K562 (cell line): ENCODE measurements at regions not wholly inside any gene's neighbourhood (a gene's known extent, or its start where the extent isn't known, plus 50 kb on each side); places are given as distances from the start of the nearest gene placed in this dataset.

Source experiments
- ATAC-seq: fragments of 200-7000 bp; cut with Tn5 transposase; 3 replicates; pipeline ENCODE4 v1.9.1; 2020; ENCODE audit warnings: moderate library complexity
- BruUV-seq: library from RNA; stranded (reverse); fragments of 400-500 nt; replicated peaks from 2 replicates; lab custom pipeline; 2021; lab: Mats Ljungman, UMichigan
- CTCF ChIA-PET: fragments of 300-600 bp; formaldehyde crosslinking; extraction: SDS; loops from one replicate; lab custom pipeline; 2021; ENCODE audit warnings: low intra/inter-chr PET ratio; lab: Yijun Ruan, JAX
- POLR2A ChIA-PET: fragments of 300-600, 350-650 bp; sonication (Branson Sonifier 250); formaldehyde crosslinking; extraction: SDS; loops from one replicate; lab custom pipeline; 2021; ENCODE audit warnings: antibody characterized with exemption, inconsistent platforms; lab: Yijun Ruan, JAX
- DNase-seq, 4 experiments: peaks; one replicate each; pipeline versions ENCODE4 v3.0.0 to v3.0.0-alpha.2; 2011 to 2018; ENCODE audit warnings: low spot score in 3 of 4, mixed read lengths in 3 of 4; ENCODE audit errors: extremely low read depth in 1 of 4
- FAIRE-seq: peaks from 2 replicates; lab custom pipeline; 2011; peaks lifted over from hg19 to GRCh38; lab: Jason Lieb, UNC
- H2AFZ ChIP-seq: 2 replicates; pipeline ENCODE4 v1.6.0; 2011; ENCODE audit warnings: low read depth, low read length, control low read depth, inconsistent platforms
- H3K27ac ChIP-seq: fragments of 200-600 bp; 3 replicates; pipeline ENCODE4 v1.8.0; 2011; ENCODE audit warnings: low read depth, mild to moderate bottlenecking, control low read depth, inconsistent platforms, low read length, moderate library complexity, mixed read lengths; ENCODE audit errors: extremely low read depth
- H3K27me3 ChIP-seq, 2 experiments: fragments of 300-600 bp in 1 of 2; 2 replicates in 1 of 2; 3 replicates in 1 of 2; pipeline versions ENCODE4 v1.6.0 to v1.8.0; 2011; ENCODE audit warnings: inconsistent platforms in 2 of 2, low read length in 2 of 2, mild to moderate bottlenecking in 1 of 2, mixed read lengths in 1 of 2, moderate library complexity in 1 of 2; ENCODE audit not compliant: control insufficient read depth in 2 of 2, insufficient read depth in 2 of 2
- H3K36me3 ChIP-seq: fragments of 300-600 bp; 3 replicates; pipeline ENCODE4 v1.8.0; 2011; ENCODE audit warnings: mild to moderate bottlenecking, low read length, inconsistent platforms; ENCODE audit not compliant: control insufficient read depth, insufficient read depth
- H3K4me1 ChIP-seq, 2 experiments: fragments of 200-600 bp in 1 of 2; replicated peaks in 1 of 2; 2 replicates in 1 of 2; 3 replicates in 1 of 2; pipeline versions ENCODE4 v1.5.1 to v1.8.0; 2011; ENCODE audit warnings: inconsistent platforms in 2 of 2, low read length in 2 of 2, mild to moderate bottlenecking in 1 of 2, mixed read lengths in 1 of 2, moderate library complexity in 1 of 2; ENCODE audit not compliant: control insufficient read depth in 2 of 2, insufficient read depth in 2 of 2
- H3K4me2 ChIP-seq: 2 replicates; pipeline ENCODE4 v1.6.1; 2011; ENCODE audit warnings: low read length, control low read depth, inconsistent platforms, mixed read lengths; ENCODE audit not compliant: insufficient read depth
- H3K4me3 ChIP-seq: fragments of 200-600 bp; sonication (generic), shearing (Covaris generic); 2 replicates; pipeline ENCODE4 v1.5.1; 2016; ENCODE audit warnings: control low read depth, inconsistent platforms
- H3K79me2 ChIP-seq: fragments of 200-600 bp; 3 replicates; pipeline ENCODE4 v1.8.0; 2011; ENCODE audit warnings: low read length, inconsistent platforms; ENCODE audit not compliant: control insufficient read depth, insufficient read depth
- H3K9ac ChIP-seq, 2 experiments: 2 replicates each; pipeline versions ENCODE4 v1.6.0 to v1.6.1; 2011; ENCODE audit warnings: low read depth in 2 of 2, low read length in 2 of 2, control low read depth in 1 of 2, inconsistent platforms in 1 of 2, mild to moderate bottlenecking in 1 of 2, mixed read lengths in 1 of 2; ENCODE audit not compliant: insufficient read depth in 1 of 2
- H3K9me1 ChIP-seq: one replicate; pipeline ENCODE4 v1.6.0; 2011; ENCODE audit warnings: inconsistent platforms, mild to moderate bottlenecking, low read length, moderate library complexity; ENCODE audit not compliant: control insufficient read depth, insufficient read depth
- H3K9me3 ChIP-seq: replicated peaks from 2 replicates; pipeline ENCODE4 v1.5.1; 2011; ENCODE audit warnings: low read depth, low read length, inconsistent platforms; ENCODE audit not compliant: control insufficient read depth, insufficient read depth
- H4K20me1 ChIP-seq: replicated peaks from 2 replicates; pipeline ENCODE4 v1.6.1; 2011; ENCODE audit warnings: low read length, inconsistent platforms, mixed read lengths; ENCODE audit not compliant: control insufficient read depth, insufficient read depth
- BCOR ChIP-seq: fragments of 450-650 bp; IDR thresholded peaks from 2 replicates; pipeline ENCODE4 v1.6.1; 2016
- CBX2 ChIP-seq: fragments of 200-600 bp; sonication (generic); IDR thresholded peaks from one replicate; pipeline ENCODE4 v1.6.1; 2012; ENCODE audit warnings: mild to moderate bottlenecking, low read length, inconsistent platforms; ENCODE audit not compliant: insufficient read depth, poor library complexity, severe bottlenecking
- FOXA1 ChIP-seq: fragments of 450-650 bp; IDR thresholded peaks from 2 replicates; pipeline ENCODE4 v1.6.1; 2016; ENCODE audit warnings: mild to moderate bottlenecking, borderline replicate concordance
- HMGN3 ChIP-seq: IDR thresholded peaks from 2 replicates; pipeline ENCODE4 v1.6.1; 2011; ENCODE audit warnings: borderline replicate concordance, low read depth, mild to moderate bottlenecking, mixed read lengths, low read length; ENCODE audit not compliant: insufficient read length; ENCODE audit errors: extremely low read depth
- HNRNPUL1 ChIP-seq: fragments of 200-400 bp; formaldehyde crosslinking; IDR thresholded peaks from 2 replicates; pipeline ENCODE4 v1.6.1; 2017; ENCODE audit warnings: low read length
- IFI16 ChIP-seq: fragments of 250-450 bp; sonication (Bioruptor Pico); IDR thresholded peaks from 2 replicates; pipeline ENCODE4 v2.1.2; 2022; ENCODE audit warnings: mild to moderate bottlenecking, inconsistent platforms
- NFE2 ChIP-seq: IDR thresholded peaks from 2 replicates; pipeline ENCODE4 v1.6.1; 2014; ENCODE audit warnings: antibody characterized with exemption, low read depth
- NR1H2 ChIP-seq: sonication (generic); formaldehyde crosslinking; IDR thresholded peaks from 2 replicates; pipeline ENCODE4 v1.4.0; 2020; ENCODE audit warnings: mild to moderate bottlenecking, missing genetic modification reagents
- PTBP1 ChIP-seq: fragments of 200-400 bp; formaldehyde crosslinking; IDR thresholded peaks from 2 replicates; pipeline ENCODE4 v1.6.1; 2017; ENCODE audit warnings: low read depth, low read length
- RBM25 ChIP-seq: fragments of 200-400 bp; formaldehyde crosslinking; IDR thresholded peaks from 2 replicates; pipeline ENCODE4 v1.6.1; 2018; ENCODE audit warnings: low read length, low read depth, moderate library complexity; ENCODE audit not compliant: severe bottlenecking
- RCOR1 ChIP-seq, 2 experiments: IDR thresholded peaks; 2 replicates each; pipeline ENCODE4 v1.6.1; 2012; ENCODE audit warnings: low read depth in 2 of 2, low read length in 2 of 2, borderline replicate concordance in 1 of 2, improper control_type of control experiment in 1 of 2
- SMARCA4 ChIP-seq: fragments of 450-650 bp; IDR thresholded peaks from 2 replicates; pipeline ENCODE4 v1.6.1; 2016
- SMARCC2 ChIP-seq: fragments of 450-650 bp; IDR thresholded peaks from 2 replicates; pipeline ENCODE4 v1.6.1; 2017; ENCODE audit warnings: antibody characterized with exemption, moderate library complexity, mild to moderate bottlenecking, low read depth
- THRA ChIP-seq: fragments of 450-650 bp; IDR thresholded peaks from 2 replicates; pipeline ENCODE4 v1.6.1; 2017; ENCODE audit warnings: mild to moderate bottlenecking, moderate library complexity
- ZBTB17 ChIP-seq: fragments of 450-650 bp; formaldehyde crosslinking; IDR thresholded peaks from 2 replicates; pipeline ENCODE4 v1.4.0; 2020; ENCODE audit warnings: mild to moderate bottlenecking
- ZFP36 ChIP-seq: fragments of 150-350 bp; IDR thresholded peaks from 2 replicates; pipeline ENCODE4 v1.6.1; 2018; ENCODE audit warnings: low read length, low read depth; ENCODE audit not compliant: partially characterized antibody
- ZNF696 ChIP-seq: fragments of 250-450 bp; sonication (Bioruptor Pico); conservative IDR thresholded peaks from 2 replicates; pipeline ENCODE4 v1.4.0; 2020; ENCODE audit warnings: mild to moderate bottlenecking, moderate library complexity
- WGBS: fragments of 100-300 bp; shearing (Covaris generic); methylation state at CpG from one replicate; pipeline ENCODE4 v1.1.6; 2016; ENCODE audit warnings: low coverage, mixed read lengths; ENCODE audit not compliant: insufficient coverage; ENCODE audit errors: missing lambda C conversion rate; 5-methylcytosine and 5-hydroxymethylcytosine counted together
- in situ Hi-C: fragments of 300-500 bp; cut with MboI; formaldehyde crosslinking; loops from 4 replicates; pipeline ENCODE4 v1.15.0; 2018; ENCODE audit warnings: inconsistent platforms, mixed read lengths
- intact Hi-C: fragments of 100-400 bp; cut with micrococcal nuclease; formaldehyde crosslinking; loops from 2 replicates; pipeline ENCODE4 v1.14.2; 2022
- TF ChIP-seq, protein P1 (sequence below): fragments of 250-450 bp; sonication (Bioruptor Pico); IDR thresholded peaks from 2 replicates; pipeline ENCODE4 v1.4.0; 2020; ENCODE audit warnings: mild to moderate bottlenecking, moderate library complexity

DNA sequence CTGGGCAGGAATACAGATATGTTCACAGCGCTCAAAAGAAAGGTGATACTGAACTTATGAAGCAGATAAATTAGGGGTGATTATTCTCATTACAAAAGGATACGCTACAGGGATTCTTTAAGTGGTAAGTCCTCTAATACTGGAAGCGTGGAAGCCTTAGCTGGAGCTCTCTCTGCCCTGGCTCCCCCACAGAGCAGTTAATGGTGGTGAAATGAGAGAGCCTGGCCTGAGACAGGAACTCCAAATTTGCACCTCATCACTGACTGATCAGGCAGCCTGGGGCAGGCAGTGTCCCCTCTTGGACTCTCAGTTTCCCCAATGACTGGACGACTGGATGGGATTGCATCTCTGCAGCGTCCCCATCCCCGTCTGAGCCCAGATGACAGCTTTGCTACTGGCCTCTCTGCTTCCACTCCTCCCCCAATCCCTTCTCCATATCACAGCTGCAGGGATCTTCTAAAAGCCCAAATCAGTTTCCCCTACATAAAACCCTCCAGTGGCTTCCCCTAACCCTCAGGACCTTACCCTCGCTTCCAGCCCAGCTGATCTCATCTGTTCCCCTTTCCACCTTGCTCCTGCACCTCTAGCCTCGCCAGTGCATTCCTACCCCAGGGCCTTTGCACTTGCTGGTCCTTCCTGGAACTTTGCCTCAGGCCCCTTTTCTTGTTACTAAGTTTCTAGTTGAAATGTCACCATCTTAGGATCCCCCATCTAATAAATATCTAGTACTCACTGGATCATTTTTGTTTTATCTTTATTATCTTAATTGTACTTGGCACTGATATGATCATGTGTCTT is 171.7 kb upstream of the LHX5 start:
- intact Hi-C loops = loop anchor here (10.0 kb wide), 1 partner anchor 151 kb away; no protein-coding TSS in a partner anchor
- no peak overlapping the region for H3K27ac ChIP-seq
- no peaks in the 10 kb centered on the region for H3K27me3 ChIP-seq
- POLR2A ChIA-PET = interaction anchor here (0.6 kb wide), 1 partner anchor 51 kb away, joined by 3 read pairs; no protein-coding TSS in a partner anchor
- no peak for ATAC-seq
- no peak for DNase-seq
- no peaks in the 10 kb centered on the region for H3K9me1 ChIP-seq
- H2AFZ ChIP-seq = no peak overlapping the region
- no peak overlapping the region for H3K4me2 ChIP-seq
- H3K4me1 ChIP-seq = peaks cover 9 to 27% of the 10 kb centered on the region in 2 experiments; a peak in 4 of 5 replicates
- H3K79me2 ChIP-seq = no peaks in the 10 kb centered on the region
- 36% methylated on average over 8 of the region's 8 CpGs for WGBS
- FAIRE-seq = no peak
- in situ Hi-C loops = loop anchor here (10.0 kb wide), 1 partner anchor 449 kb away; no protein-coding TSS in a partner anchor
- CTCF ChIA-PET = no interaction called here
- no peaks in the 10 kb centered on the region for H3K36me3 ChIP-seq
- H3K9ac ChIP-seq = no peak overlapping the region
- BruUV-seq = no TSS peak
- H3K4me3 ChIP-seq = no peak overlapping the region
- H4K20me1 ChIP-seq = no peaks in the 10 kb centered on the region
- no peaks in the 10 kb centered on the region for H3K9me3 ChIP-seq
- TF ChIP-seq CBX2 (no peak), RBM25 (peak; percentile 76), NR1H2 (no peak), IFI16 (CRISPR knock-in tag) (no peak), BCOR (peak; percentile 96), ZNF696 (CRISPR knock-in tag) (no peak), HMGN3 (no peak), ZBTB17 (CRISPR knock-in tag) (no peak), RCOR1 (IDR thresholded peaks at IDR 0.05; ENCODE audit: borderline replicate concordance in 1 of 2, low read depth in 2 of 2, low read length in 2 of 2) (peak in 1 of 2 experiments; percentile 13; a peak in 1 of 4 replicates), SMARCA4 (no peak), ZFP36 (no peak), THRA (no peak), HNRNPUL1 (no peak), FOXA1 (no peak), NFE2 (no peak), SMARCC2 (no peak), PTBP1 (0 out of 2 replicates have a peak, but pooled peaks have one; percentile 38)
- TF ChIP-seq, protein P1, sequence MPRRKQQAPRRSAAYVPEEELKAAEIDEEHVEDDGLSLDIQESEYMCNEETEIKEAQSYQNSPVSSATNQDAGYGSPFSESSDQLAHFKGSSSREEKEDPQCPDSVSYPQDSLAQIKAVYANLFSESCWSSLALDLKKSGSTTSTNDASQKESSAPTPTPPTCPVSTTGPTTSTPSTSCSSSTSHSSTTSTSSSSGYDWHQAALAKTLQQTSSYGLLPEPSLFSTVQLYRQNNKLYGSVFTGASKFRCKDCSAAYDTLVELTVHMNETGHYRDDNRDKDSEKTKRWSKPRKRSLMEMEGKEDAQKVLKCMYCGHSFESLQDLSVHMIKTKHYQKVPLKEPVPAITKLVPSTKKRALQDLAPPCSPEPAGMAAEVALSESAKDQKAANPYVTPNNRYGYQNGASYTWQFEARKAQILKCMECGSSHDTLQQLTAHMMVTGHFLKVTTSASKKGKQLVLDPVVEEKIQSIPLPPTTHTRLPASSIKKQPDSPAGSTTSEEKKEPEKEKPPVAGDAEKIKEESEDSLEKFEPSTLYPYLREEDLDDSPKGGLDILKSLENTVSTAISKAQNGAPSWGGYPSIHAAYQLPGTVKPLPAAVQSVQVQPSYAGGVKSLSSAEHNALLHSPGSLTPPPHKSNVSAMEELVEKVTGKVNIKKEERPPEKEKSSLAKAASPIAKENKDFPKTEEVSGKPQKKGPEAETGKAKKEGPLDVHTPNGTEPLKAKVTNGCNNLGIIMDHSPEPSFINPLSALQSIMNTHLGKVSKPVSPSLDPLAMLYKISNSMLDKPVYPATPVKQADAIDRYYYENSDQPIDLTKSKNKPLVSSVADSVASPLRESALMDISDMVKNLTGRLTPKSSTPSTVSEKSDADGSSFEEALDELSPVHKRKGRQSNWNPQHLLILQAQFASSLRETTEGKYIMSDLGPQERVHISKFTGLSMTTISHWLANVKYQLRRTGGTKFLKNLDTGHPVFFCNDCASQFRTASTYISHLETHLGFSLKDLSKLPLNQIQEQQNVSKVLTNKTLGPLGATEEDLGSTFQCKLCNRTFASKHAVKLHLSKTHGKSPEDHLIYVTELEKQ = no peak
